Neural progenitor cell (in vitro differentiated cells): ENCODE measurements at regions not wholly inside any gene's neighbourhood (a gene's known extent, or its start where the extent isn't known, plus 50 kb on each side); places are given as distances from the start of the nearest gene placed in this dataset.

ENCODE experiments used
- DNase-seq: peaks from one replicate; pipeline ENCODE4 v3.0.0-alpha.2; 2016; ENCODE audit warnings: low spot score
- H2AFZ ChIP-seq: fragments of 200-600 bp; sonication (generic); replicated peaks from 2 replicates; pipeline ENCODE4 v1.6.1; 2016; ENCODE audit warnings: antibody characterized with exemption
- H3F3A ChIP-seq: fragments of 200-600 bp; sonication (generic); 2 replicates; pipeline ENCODE4 v1.6.1; 2016; ENCODE audit warnings: antibody characterized with exemption, low read depth
- H3K27ac ChIP-seq: fragments of 200-600 bp; sonication (generic); 2 replicates; pipeline ENCODE4 v1.5.1; 2016; ENCODE audit warnings: mild to moderate bottlenecking
- H3K27me3 ChIP-seq: fragments of 200-600 bp; sonication (generic); 2 replicates; pipeline ENCODE4 v1.6.1; 2016; ENCODE audit warnings: mild to moderate bottlenecking, moderate library complexity
- H3K36me3 ChIP-seq: fragments of 200-600 bp; sonication (generic); 2 replicates; pipeline ENCODE4 v1.5.1; 2016
- H3K4me1 ChIP-seq: fragments of 200-600 bp; sonication (generic); 2 replicates; pipeline ENCODE4 v1.6.1; 2016; ENCODE audit warnings: mixed run types
- H3K4me2 ChIP-seq: fragments of 200-600 bp; sonication (generic); 2 replicates; pipeline ENCODE4 v1.6.1; 2016
- H3K4me3 ChIP-seq: fragments of 200-600 bp; sonication (generic); 2 replicates; pipeline ENCODE4 v1.5.1; 2016
- H3K79me2 ChIP-seq: fragments of 200-600 bp; sonication (generic); 2 replicates; pipeline ENCODE4 v1.6.1; 2016; ENCODE audit warnings: low read depth
- H3K9ac ChIP-seq: fragments of 200-600 bp; sonication (generic); 2 replicates; pipeline ENCODE4 v1.6.1; 2016
- H3K9me3 ChIP-seq: fragments of 200-600 bp; sonication (generic); 2 replicates; pipeline ENCODE4 v1.5.1; 2016; ENCODE audit warnings: low read depth
- H4K20me1 ChIP-seq: fragments of 200-600 bp; sonication (generic); 2 replicates; pipeline ENCODE4 v1.6.1; 2016; ENCODE audit warnings: low read depth
- H3K27ac Mint-ChIP-seq: 3 replicates; pipeline ENCODE4 v1.8.0; 2021; ENCODE audit warnings: mixed read lengths
- H3K27me3 Mint-ChIP-seq: 2 replicates; pipeline ENCODE4 v1.8.0; 2022; ENCODE audit warnings: low read depth, mild to moderate bottlenecking, inconsistent platforms, moderate library complexity, mixed read lengths; ENCODE audit not compliant: insufficient read depth
- H3K36me3 Mint-ChIP-seq: 3 replicates; pipeline ENCODE4 v1.8.0; 2021; ENCODE audit warnings: mixed read lengths
- H3K4me1 Mint-ChIP-seq: 3 replicates; pipeline ENCODE4 v1.8.0; 2021; ENCODE audit warnings: mixed read lengths
- H3K4me3 Mint-ChIP-seq: 3 replicates; pipeline ENCODE4 v1.8.0; 2021; ENCODE audit warnings: mild to moderate bottlenecking, moderate library complexity, mixed read lengths
- H3K9me3 Mint-ChIP-seq: 3 replicates; pipeline ENCODE4 v1.8.0; 2020; ENCODE audit warnings: mixed read lengths
- EZH2 ChIP-seq: fragments of 200-600 bp; sonication (generic); IDR thresholded peaks from 2 replicates; pipeline ENCODE4 v1.6.1; 2017; ENCODE audit warnings: antibody characterized with exemption, mild to moderate bottlenecking, moderate library complexity
- EZH2phosphoT487 ChIP-seq: fragments of 200-600 bp; sonication (generic); IDR thresholded peaks from 2 replicates; pipeline ENCODE4 v1.6.1; 2017; ENCODE audit warnings: antibody characterized with exemption
- TF ChIP-seq, protein P1 (sequence below): fragments of 200-600 bp; sonication (generic); IDR thresholded peaks from 2 replicates; pipeline ENCODE4 v1.5.1; 2017; ENCODE audit warnings: antibody characterized with exemption, mild to moderate bottlenecking

- Histone ChIP-seq H3K9ac (no peak overlapping the region), H3K27ac (no peak overlapping the region), H3K36me3 (no peaks in the 10 kb centered on the region), H2AFZ (no peak overlapping the region), H3K79me2 (no peaks in the 10 kb centered on the region), H3K27me3 (no peaks in the 10 kb centered on the region), H4K20me1 (no peaks in the 10 kb centered on the region), H3K9me3 (no peaks in the 10 kb centered on the region), H3K4me2 (no peak overlapping the region), H3K4me3 (no peak overlapping the region), H3F3A (no peaks in the 10 kb centered on the region), H3K4me1 (no peaks in the 10 kb centered on the region)
- no peaks in the 10 kb centered on the region for H3K9me3 Mint-ChIP-seq
- peaks cover 3% of the 10 kb centered on the region for H3K4me1 Mint-ChIP-seq
- no peak overlapping the region for H3K27ac Mint-ChIP-seq
- H3K4me3 Mint-ChIP-seq, result no peak overlapping the region
- TF ChIP-seq EZH2phosphoT487, result no peak
- no peak for TF ChIP-seq EZH2
- TF ChIP-seq, protein P1, sequence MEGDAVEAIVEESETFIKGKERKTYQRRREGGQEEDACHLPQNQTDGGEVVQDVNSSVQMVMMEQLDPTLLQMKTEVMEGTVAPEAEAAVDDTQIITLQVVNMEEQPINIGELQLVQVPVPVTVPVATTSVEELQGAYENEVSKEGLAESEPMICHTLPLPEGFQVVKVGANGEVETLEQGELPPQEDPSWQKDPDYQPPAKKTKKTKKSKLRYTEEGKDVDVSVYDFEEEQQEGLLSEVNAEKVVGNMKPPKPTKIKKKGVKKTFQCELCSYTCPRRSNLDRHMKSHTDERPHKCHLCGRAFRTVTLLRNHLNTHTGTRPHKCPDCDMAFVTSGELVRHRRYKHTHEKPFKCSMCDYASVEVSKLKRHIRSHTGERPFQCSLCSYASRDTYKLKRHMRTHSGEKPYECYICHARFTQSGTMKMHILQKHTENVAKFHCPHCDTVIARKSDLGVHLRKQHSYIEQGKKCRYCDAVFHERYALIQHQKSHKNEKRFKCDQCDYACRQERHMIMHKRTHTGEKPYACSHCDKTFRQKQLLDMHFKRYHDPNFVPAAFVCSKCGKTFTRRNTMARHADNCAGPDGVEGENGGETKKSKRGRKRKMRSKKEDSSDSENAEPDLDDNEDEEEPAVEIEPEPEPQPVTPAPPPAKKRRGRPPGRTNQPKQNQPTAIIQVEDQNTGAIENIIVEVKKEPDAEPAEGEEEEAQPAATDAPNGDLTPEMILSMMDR, result no peak
- H3K36me3 Mint-ChIP-seq, result no peaks in the 10 kb centered on the region
- no peak for DNase-seq
- H3K27me3 Mint-ChIP-seq, result peaks cover 2% of the 10 kb centered on the region
Observed at GRCh38 chr1:68570871-68571270, 74.0 kb upstream of the DEPDC1 start.

DNA sequence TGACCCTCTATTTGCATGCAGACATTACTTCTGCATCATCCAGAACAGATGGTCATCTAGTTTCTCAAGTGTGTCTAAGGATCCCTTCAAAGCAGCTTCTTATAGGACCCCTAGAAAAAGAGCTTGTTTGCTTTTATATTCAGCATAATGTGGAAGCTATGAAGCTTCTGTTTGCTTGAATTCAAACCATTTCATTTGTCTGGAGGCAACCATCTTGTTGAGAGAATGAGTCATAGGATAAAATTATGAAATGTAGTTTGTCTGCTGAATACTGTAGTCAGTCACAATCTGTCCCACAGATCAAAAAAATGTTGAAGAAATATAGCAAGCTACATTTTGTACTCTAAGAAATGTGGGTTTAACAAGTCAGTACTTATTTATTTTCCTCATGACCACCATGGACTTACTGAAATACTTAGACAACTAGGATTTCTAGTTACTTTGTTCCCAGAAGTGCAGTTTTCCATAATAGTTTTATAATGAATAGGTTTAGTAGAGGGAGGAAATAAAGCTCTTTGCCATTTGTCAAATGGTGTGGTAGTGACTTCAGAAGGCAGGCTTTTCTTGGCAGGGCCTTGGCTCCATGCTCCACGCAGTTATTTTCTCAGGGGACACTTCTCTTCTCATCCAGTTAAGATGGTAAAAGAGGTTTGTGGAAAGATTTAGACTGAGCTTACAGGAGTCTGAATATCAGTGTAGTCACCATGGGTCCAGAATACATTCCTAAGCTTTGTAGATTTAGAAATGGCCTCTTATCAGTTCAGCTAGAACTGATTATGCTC lies 74.8 kb upstream of the DEPDC1 start:
- H3K4me1 Mint-ChIP-seq, result no peaks in the 10 kb centered on the region
- Histone ChIP-seq H3K27me3 (no peaks in the 10 kb centered on the region), H3K27ac (no peak overlapping the region), H3K79me2 (no peaks in the 10 kb centered on the region), H3K4me1 (no peaks in the 10 kb centered on the region), H3K4me2 (no peak overlapping the region), H4K20me1 (no peaks in the 10 kb centered on the region), H2AFZ (no peak overlapping the region), H3K9me3 (no peaks in the 10 kb centered on the region), H3K4me3 (no peak overlapping the region), H3K9ac (no peak overlapping the region), H3K36me3 (no peaks in the 10 kb centered on the region), H3F3A (no peaks in the 10 kb centered on the region)
- DNase-seq, result no peak
- no peaks in the 10 kb centered on the region for H3K36me3 Mint-ChIP-seq
- H3K27ac Mint-ChIP-seq, result no peak overlapping the region
- TF ChIP-seq EZH2 (no peak), EZH2phosphoT487 (no peak)
- TF ChIP-seq, protein P1, result no peak
- no peak overlapping the region for H3K4me3 Mint-ChIP-seq
- H3K9me3 Mint-ChIP-seq, result no peaks in the 10 kb centered on the region
- peaks cover 2% of the 10 kb centered on the region for H3K27me3 Mint-ChIP-seq

DNA sequence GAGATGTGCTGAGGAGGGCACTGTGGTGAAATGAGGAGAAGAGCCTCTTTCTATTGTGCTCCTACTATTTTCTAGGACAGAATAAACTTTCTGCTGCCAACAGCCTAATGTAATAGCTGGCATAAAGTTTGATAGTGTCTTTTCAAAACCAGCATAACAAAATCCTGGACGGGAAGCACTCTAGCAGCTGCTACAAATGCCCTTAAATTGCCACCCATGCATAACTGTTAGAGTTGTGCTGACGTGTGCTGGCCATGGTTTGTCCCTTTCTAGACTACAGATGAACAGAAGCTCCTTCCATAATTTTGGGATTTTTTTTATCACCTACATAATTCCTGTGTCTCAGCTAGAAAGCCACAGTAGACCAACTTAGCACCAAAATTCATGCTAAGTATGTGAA lies 88.5 kb upstream of the DEPDC1 start:
- Histone ChIP-seq H3K9ac (no peak overlapping the region), H3K4me3 (no peak overlapping the region), H3K79me2 (no peaks in the 10 kb centered on the region), H3K27me3 (no peaks in the 10 kb centered on the region), H2AFZ (no peak overlapping the region), H4K20me1 (no peaks in the 10 kb centered on the region), H3K27ac (no peak overlapping the region), H3K4me2 (no peak overlapping the region), H3K36me3 (no peaks in the 10 kb centered on the region), H3K4me1 (no peaks in the 10 kb centered on the region), H3K9me3 (no peaks in the 10 kb centered on the region), H3F3A (no peaks in the 10 kb centered on the region)
- H3K27me3 Mint-ChIP-seq, result peaks cover 6% of the 10 kb centered on the region
- no peak overlapping the region for H3K4me3 Mint-ChIP-seq
- H3K9me3 Mint-ChIP-seq, result peaks cover 21% of the 10 kb centered on the region
- no peak for DNase-seq
- TF ChIP-seq EZH2phosphoT487 (no peak), EZH2 (no peak)
- TF ChIP-seq, protein P1, result no peak
- H3K4me1 Mint-ChIP-seq, result no peaks in the 10 kb centered on the region
- H3K36me3 Mint-ChIP-seq, result peaks cover 2% of the 10 kb centered on the region
- no peak overlapping the region for H3K27ac Mint-ChIP-seq
